SU-DHL-6 (cell line): ENCODE measurements at regions not wholly inside any gene's neighbourhood (a gene's known extent, or its start where the extent isn't known, plus 50 kb on each side); places are given as distances from the start of the nearest gene placed in this dataset.

ENCODE experiments used
- CTCF ChIP-seq: fragments of 200-600 bp; sonication (generic); IDR thresholded peaks from one replicate; pipeline ENCODE4 v1.5.1; 2017; ENCODE audit warnings: antibody characterized with exemption, mild to moderate bottlenecking, low read length, moderate library complexity; ENCODE audit not compliant: insufficient read depth, poor library complexity, severe bottlenecking
- EZH2phosphoT487 ChIP-seq: fragments of 200-600 bp; sonication (generic), shearing (Covaris generic); conservative IDR thresholded peaks from 2 replicates; pipeline ENCODE4 v1.6.1; 2018; ENCODE audit warnings: mild to moderate bottlenecking, antibody characterized with exemption, low read length, moderate library complexity, mixed read lengths

GRCh38 chr12:85552461-85552860 is 272.4 kb downstream of the ALX1 start:
- TF ChIP-seq CTCF, result no peak
- TF ChIP-seq EZH2phosphoT487, result no peak
